ENCODE measurements at regions not wholly inside any gene's neighbourhood (a gene's known extent, or its start where the extent isn't known, plus 50 kb on each side); places are given as distances from the start of the nearest gene placed in this dataset.

DNA sequence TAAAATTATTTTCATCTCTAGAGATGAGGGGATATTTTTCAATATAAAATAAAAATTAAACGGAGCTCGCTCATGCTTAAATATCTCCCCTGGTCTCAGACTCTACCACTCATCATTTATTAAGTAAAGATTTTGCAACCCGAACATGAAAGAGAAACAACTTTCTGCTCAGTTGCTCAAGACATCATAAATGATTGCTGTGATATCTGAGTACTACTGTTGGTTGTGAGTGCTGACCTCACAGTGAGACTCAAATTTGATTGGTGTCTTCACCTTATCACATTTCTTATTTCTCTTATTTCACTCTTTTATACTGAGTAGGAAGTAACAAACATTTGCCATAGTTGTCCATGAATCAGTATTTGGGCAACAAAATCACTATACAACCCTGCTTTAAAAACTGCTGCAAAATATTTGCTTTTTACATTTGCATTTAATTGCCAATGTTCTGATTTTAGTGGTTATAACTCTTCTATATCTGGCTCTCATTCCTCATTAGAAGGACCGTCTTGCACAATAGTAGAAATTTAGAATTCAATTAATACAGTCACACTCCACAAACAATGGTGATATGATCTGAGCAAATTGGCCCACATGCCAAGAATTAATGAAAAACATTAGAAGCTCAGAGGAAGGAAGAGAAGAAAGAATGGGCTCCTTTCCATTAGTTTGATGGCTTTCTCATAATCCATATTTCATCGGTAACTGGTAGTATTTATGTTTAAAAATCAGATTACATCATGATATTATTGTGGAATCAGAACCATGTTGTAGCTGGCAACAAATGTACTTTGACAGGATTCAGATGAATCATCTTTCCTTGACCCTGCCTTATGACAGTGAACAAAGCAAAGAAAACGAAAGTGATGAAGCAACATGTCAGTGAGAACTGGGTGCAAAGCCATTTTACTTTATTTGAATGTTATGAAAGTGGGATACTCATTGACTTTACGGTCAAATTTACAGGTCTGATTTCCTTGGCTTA is 973.6 kb upstream of the TENM4 start:
- DNase-seq (ENCODE audit: low spot score) = no peak
- TF ChIP-seq, protein P1, sequence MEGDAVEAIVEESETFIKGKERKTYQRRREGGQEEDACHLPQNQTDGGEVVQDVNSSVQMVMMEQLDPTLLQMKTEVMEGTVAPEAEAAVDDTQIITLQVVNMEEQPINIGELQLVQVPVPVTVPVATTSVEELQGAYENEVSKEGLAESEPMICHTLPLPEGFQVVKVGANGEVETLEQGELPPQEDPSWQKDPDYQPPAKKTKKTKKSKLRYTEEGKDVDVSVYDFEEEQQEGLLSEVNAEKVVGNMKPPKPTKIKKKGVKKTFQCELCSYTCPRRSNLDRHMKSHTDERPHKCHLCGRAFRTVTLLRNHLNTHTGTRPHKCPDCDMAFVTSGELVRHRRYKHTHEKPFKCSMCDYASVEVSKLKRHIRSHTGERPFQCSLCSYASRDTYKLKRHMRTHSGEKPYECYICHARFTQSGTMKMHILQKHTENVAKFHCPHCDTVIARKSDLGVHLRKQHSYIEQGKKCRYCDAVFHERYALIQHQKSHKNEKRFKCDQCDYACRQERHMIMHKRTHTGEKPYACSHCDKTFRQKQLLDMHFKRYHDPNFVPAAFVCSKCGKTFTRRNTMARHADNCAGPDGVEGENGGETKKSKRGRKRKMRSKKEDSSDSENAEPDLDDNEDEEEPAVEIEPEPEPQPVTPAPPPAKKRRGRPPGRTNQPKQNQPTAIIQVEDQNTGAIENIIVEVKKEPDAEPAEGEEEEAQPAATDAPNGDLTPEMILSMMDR (IDR thresholded peaks at IDR 0.05; ENCODE audit: extremely low read depth, insufficient read depth, missing control alignments) = no peak
- in situ Hi-C loops (cut with MboI; ENCODE audit: low pct_unique_long_range_greater_than_20kb, low sequenced_read_pairs, unreplicated experiment) = no loop called here

DNA sequence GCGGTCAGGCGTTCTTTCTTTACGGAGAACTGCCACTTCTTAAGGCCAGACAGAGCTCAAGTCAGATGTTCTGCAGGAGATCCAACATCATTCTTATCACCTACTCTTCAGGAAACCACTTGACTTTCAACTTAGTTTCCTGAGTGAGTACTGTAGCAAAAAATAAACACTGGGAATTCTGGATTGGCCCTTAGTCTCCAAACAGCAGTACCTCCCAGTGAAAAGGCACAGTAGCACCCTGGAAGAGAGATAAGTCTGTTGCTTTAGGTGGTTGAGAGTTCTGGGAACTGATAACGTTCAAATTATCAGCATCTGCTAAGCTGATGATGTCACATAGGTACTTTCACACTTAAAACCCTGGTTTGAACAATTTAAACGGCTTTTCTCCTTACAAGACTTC is 971.8 kb upstream of the TENM4 start:
- in situ Hi-C loops (cut with MboI; ENCODE audit: low pct_unique_long_range_greater_than_20kb, low sequenced_read_pairs, unreplicated experiment) = no loop called here
- TF ChIP-seq, protein P1 (IDR thresholded peaks at IDR 0.05; ENCODE audit: extremely low read depth, insufficient read depth, missing control alignments) = no peak
- no peak for DNase-seq (ENCODE audit: low spot score)

DNA sequence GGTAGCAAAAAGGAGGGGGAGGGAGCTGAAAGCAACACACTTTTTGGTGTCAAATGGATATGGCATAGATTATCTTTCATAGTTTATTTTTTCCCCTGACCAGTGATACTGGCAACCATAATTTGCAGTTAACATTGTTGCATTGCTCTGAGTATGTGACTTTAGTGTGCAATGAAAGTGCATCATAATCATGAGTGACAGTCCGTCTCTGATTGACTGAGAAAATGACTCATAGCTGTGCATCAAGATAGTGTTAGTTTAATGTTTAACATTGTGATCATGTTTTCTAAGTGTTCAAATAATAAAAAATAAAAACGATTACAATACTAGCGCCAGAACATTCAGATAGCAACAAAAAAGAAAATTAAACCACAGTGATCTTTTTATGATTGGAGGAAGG is 952.4 kb upstream of the TENM4 start:
- in situ Hi-C loops (cut with MboI; ENCODE audit: low pct_unique_long_range_greater_than_20kb, low sequenced_read_pairs, unreplicated experiment) = no loop called here
- TF ChIP-seq, protein P1 (IDR thresholded peaks at IDR 0.05; ENCODE audit: extremely low read depth, insufficient read depth, missing control alignments) = no peak
- DNase-seq (ENCODE audit: low spot score) = no peak

DNA sequence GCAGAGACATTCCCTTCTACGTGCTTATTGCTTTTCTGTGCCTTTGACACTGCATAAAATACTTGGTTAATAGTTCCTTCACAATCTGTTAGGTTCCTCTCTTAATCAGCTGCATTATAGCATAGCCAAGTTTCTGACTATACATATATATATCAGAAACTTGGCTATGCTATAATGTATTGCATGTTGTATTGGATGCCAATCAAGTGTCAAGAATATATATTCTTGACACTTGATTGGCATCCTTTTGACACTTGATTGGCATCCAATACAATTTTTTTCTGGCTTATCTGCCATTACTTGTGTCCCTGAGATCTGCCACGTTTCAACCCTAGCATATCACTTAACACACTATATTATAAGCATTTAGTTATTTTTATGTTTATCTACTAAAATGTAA is 949.7 kb upstream of the TENM4 start:
- TF ChIP-seq, protein P1 (IDR thresholded peaks at IDR 0.05; ENCODE audit: extremely low read depth, insufficient read depth, missing control alignments) = no peak
- DNase-seq (ENCODE audit: low spot score) = no peak
- in situ Hi-C loops (cut with MboI; ENCODE audit: low pct_unique_long_range_greater_than_20kb, low sequenced_read_pairs, unreplicated experiment) = no loop called here

DNA sequence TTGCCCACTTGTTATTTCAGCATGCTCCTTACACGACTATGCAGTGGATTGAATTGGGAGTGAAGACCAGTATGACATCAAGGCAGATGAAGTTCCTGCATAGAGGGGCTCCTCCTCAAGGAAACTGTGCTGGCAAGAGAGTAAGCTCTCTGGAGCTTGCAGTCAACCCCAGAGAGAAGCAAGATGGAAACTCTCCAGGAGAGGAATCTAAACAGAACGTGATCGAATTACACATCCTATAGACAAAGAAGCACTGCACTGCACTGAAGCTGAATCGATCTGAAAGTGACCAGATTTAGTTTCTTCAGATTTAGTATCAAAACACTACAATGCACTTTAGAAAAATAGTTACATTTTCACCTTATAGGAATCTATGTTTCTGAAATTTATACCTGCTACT is 947.7 kb upstream of the TENM4 start:
- no peak for DNase-seq (ENCODE audit: low spot score)
- TF ChIP-seq, protein P1 (IDR thresholded peaks at IDR 0.05; ENCODE audit: extremely low read depth, insufficient read depth, missing control alignments) = no peak
- in situ Hi-C loops (cut with MboI; ENCODE audit: low pct_unique_long_range_greater_than_20kb, low sequenced_read_pairs, unreplicated experiment) = no loop called here

DNA sequence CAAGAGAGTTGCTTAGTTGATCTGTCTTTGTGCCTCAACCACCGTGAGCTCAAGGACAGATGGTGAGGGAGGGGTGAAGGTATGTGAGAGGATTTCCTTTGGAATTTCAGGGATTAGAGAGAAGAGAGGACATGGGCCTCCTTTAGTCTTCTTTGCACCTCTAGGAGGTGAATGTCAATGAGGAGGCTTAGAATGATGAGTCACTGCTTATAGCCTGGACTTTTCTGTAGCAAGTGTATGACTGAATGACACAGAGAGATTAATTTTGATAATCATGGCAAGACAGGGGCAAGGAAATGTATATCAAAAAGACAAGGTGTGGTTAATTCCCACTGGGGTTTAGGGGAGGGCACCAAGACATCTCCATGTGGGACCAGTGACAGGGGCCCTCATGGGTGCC is 947.3 kb upstream of the TENM4 start:
- no peak for DNase-seq (ENCODE audit: low spot score)
- in situ Hi-C loops (cut with MboI; ENCODE audit: low pct_unique_long_range_greater_than_20kb, low sequenced_read_pairs, unreplicated experiment) = no loop called here
- TF ChIP-seq, protein P1 (IDR thresholded peaks at IDR 0.05; ENCODE audit: extremely low read depth, insufficient read depth, missing control alignments) = no peak

All from GM13977 (cell line).